EL (cell line): ENCODE measurements at regions not wholly inside any gene's neighbourhood (a gene's known extent, or its start where the extent isn't known, plus 50 kb on each side); places are given as distances from the start of the nearest gene placed in this dataset.
"Not testable (repeated sequence)": the region's sequence is repeated elsewhere in the genome, so short reads cannot be mapped to it uniquely, and the experiment has no call there.

ENCODE experiments used
- DNase-seq: peaks from one replicate; pipeline ENCODE4 v3.0.0-alpha.2; 2016

- not testable (repeated sequence) for DNase-seq
Measured at GRCh38 chr12:131293071-131294015, 339.6 kb downstream of the ADGRD1 start.

GRCh38 chr12:131294716-131295115, 341.0 kb downstream of the ADGRD1 start:
- not testable (repeated sequence) for DNase-seq

- DNase-seq: not testable (repeated sequence)
Measured at GRCh38 chr12:131295117-131295516, 341.4 kb downstream of the ADGRD1 start.

GRCh38 chr12:131295559-131295958, 341.9 kb downstream of the ADGRD1 start:
- not testable (repeated sequence) for DNase-seq

- not testable (repeated sequence) for DNase-seq
Measured at GRCh38 chr12:131296136-131296535, 342.4 kb downstream of the ADGRD1 start.

- not testable (repeated sequence) for DNase-seq
Measured at GRCh38 chr12:131296651-131297050, 342.9 kb downstream of the ADGRD1 start.

GRCh38 chr12:131298526-131299369, 345.0 kb downstream of the ADGRD1 start:
- DNase-seq: not testable (repeated sequence)

GRCh38 chr12:131299370-131299701, 345.6 kb downstream of the ADGRD1 start:
- DNase-seq: not testable (repeated sequence)

- DNase-seq: not testable (repeated sequence)
Measured at GRCh38 chr12:131303576-131303975, 349.9 kb downstream of the ADGRD1 start.

GRCh38 chr12:131304642-131305041, 350.9 kb downstream of the ADGRD1 start:
- not testable (repeated sequence) for DNase-seq

GRCh38 chr12:131309700-131310099, 356.0 kb downstream of the ADGRD1 start:
- no peak for DNase-seq

GRCh38 chr12:131310227-131310969, 356.7 kb downstream of the ADGRD1 start:
- DNase-seq: not testable (repeated sequence)

- DNase-seq: not testable (repeated sequence)
Measured at GRCh38 chr12:131311279-131311722, 357.6 kb downstream of the ADGRD1 start.

GRCh38 chr12:131311764-131312163, 358.1 kb downstream of the ADGRD1 start:
- DNase-seq: no peak

GRCh38 chr12:131312382-131312781, 358.7 kb downstream of the ADGRD1 start:
- not testable (repeated sequence) for DNase-seq

GRCh38 chr12:131312793-131313545, 359.3 kb downstream of the ADGRD1 start:
- no peak for DNase-seq

- DNase-seq: no peak
Measured at GRCh38 chr12:131313635-131314034, 359.9 kb downstream of the ADGRD1 start.

GRCh38 chr12:131314524-131315090, 360.9 kb downstream of the ADGRD1 start:
- DNase-seq: no peak

- no peak for DNase-seq
Measured at GRCh38 chr12:131315601-131316000, 361.9 kb downstream of the ADGRD1 start.

GRCh38 chr12:131316388-131316787, 362.7 kb downstream of the ADGRD1 start:
- no peak for DNase-seq

GRCh38 chr12:131318045-131318685, 364.5 kb downstream of the ADGRD1 start:
- no peak for DNase-seq
